H1 (cell line): ENCODE measurements at regions not wholly inside any gene's neighbourhood (a gene's known extent, or its start where the extent isn't known, plus 50 kb on each side); places are given as distances from the start of the nearest gene placed in this dataset.

ENCODE experiments used
- CTCF ChIA-PET: fragments of 300-600 bp; sonication (Branson Sonifier 250); formaldehyde crosslinking; loops from one replicate; lab custom pipeline; 2021; ENCODE audit not compliant: partially characterized antibody; lab: Charles Lee
- POLR2A ChIA-PET: fragments of 300-600 bp; sonication (Branson Sonifier 250); formaldehyde crosslinking; loops from one replicate; lab custom pipeline; 2021; ENCODE audit warnings: inconsistent platforms; ENCODE audit not compliant: partially characterized antibody; lab: Charles Lee
- DNase-seq, 2 experiments: peaks; one replicate each; pipeline versions ENCODE4 v3.0.0 to v3.0.0-alpha.2; 2010 to 2022; ENCODE audit warnings: low spot score in 2 of 2, low read depth in 1 of 2, mixed read lengths in 1 of 2
- FAIRE-seq: peaks from 2 replicates; lab custom pipeline; 2011; peaks lifted over from hg19 to GRCh38; lab: Jason Lieb, UNC
- H2AFZ ChIP-seq: 2 replicates; pipeline ENCODE4 v1.8.1; 2012; ENCODE audit warnings: low read length, inconsistent platforms
- H2AK5ac ChIP-seq: 2 replicates; pipeline ENCODE4 v1.6.1; 2013; ENCODE audit warnings: low read depth, low read length
- H2BK120ac ChIP-seq: replicated peaks from 2 replicates; pipeline ENCODE3; 2013; ENCODE audit warnings: low read depth, low read length, inconsistent platforms
- H2BK12ac ChIP-seq: 2 replicates; pipeline ENCODE4 v1.6.1; 2013; ENCODE audit warnings: low read depth, low read length
- H2BK15ac ChIP-seq: 2 replicates; pipeline ENCODE4 v1.6.1; 2013; ENCODE audit warnings: low read length
- H2BK20ac ChIP-seq: 2 replicates; pipeline ENCODE4 v1.6.1; 2013; ENCODE audit warnings: low read length
- H2BK5ac ChIP-seq: 2 replicates; pipeline ENCODE4 v1.6.1; 2013; ENCODE audit warnings: low read depth, low read length
- H3K14ac ChIP-seq: 2 replicates; pipeline ENCODE4 v1.6.1; 2013; ENCODE audit warnings: inconsistent platforms; ENCODE audit not compliant: insufficient read length
- H3K18ac ChIP-seq: 2 replicates; pipeline ENCODE4 v1.6.1; 2013; ENCODE audit warnings: low read length; ENCODE audit errors: extremely low read depth
- H3K23ac ChIP-seq: 2 replicates; pipeline ENCODE4 v1.6.1; 2013; ENCODE audit warnings: inconsistent platforms; ENCODE audit not compliant: insufficient read length
- H3K23me2 ChIP-seq: 2 replicates; pipeline ENCODE4 v1.6.1; 2013; ENCODE audit warnings: low read depth, low read length
- H3K27ac ChIP-seq: 2 replicates; pipeline ENCODE4 v1.6.1; 2011; ENCODE audit warnings: low read depth, low read length, inconsistent platforms
- H3K27me3 ChIP-seq, 4 experiments: replicated peaks in 1 of 4; 1 replicate in 1 of 4; 2 replicates in 3 of 4; pipeline versions ENCODE4 v1.6.1 to v1.8.1; 2011 to 2013; ENCODE audit warnings: low read length in 3 of 4, mild to moderate bottlenecking in 3 of 4, inconsistent platforms in 2 of 4, mixed read lengths in 2 of 4, moderate library complexity in 1 of 4; ENCODE audit not compliant: control insufficient read depth in 3 of 4, insufficient read depth in 3 of 4; ENCODE audit errors: extremely low read depth in 1 of 4
- H3K36me3 ChIP-seq, 4 experiments: 2 replicates each; pipeline versions ENCODE4 v1.6.1 to v1.8.1; 2011 to 2013; ENCODE audit warnings: mild to moderate bottlenecking in 4 of 4, low read length in 3 of 4, moderate library complexity in 2 of 4, control low read depth in 1 of 4, inconsistent platforms in 1 of 4; ENCODE audit not compliant: insufficient read depth in 4 of 4, control insufficient read depth in 2 of 4
- H3K4ac ChIP-seq: replicated peaks from 2 replicates; pipeline ENCODE3; 2013; ENCODE audit warnings: low read length, low read depth, mixed read lengths, inconsistent platforms; ENCODE audit not compliant: insufficient read length
- H3K4me1 ChIP-seq, 4 experiments: replicated peaks in 1 of 4; 1 replicate in 1 of 4; 2 replicates in 3 of 4; pipeline versions ENCODE4 v1.6.1 to v1.8.1; 2011 to 2013; ENCODE audit warnings: low read length in 3 of 4, inconsistent platforms in 2 of 4, mixed read lengths in 1 of 4; ENCODE audit not compliant: insufficient read depth in 4 of 4, control insufficient read depth in 3 of 4
- H3K4me2 ChIP-seq, 2 experiments: 2 replicates each; pipeline versions ENCODE4 v1.6.1 to v1.8.1; 2011 to 2013; ENCODE audit warnings: low read depth in 2 of 2, low read length in 2 of 2, control low read depth in 1 of 2, inconsistent platforms in 1 of 2, mild to moderate bottlenecking in 1 of 2; ENCODE audit not compliant: insufficient read depth in 1 of 2
- H3K4me3 ChIP-seq, 4 experiments: fragments of 200-600, 300-600 bp in 1 of 4; sonication (generic), shearing (Covaris generic), sonication (Bioruptor Twin) in 1 of 4; 2 replicates each; pipeline versions ENCODE4 v1.5.1 to v1.8.1; 2011 to 2016; ENCODE audit warnings: low read length in 4 of 4, low read depth in 3 of 4, control low read depth in 2 of 4, inconsistent platforms in 2 of 4, mild to moderate bottlenecking in 2 of 4, mixed read lengths in 1 of 4, moderate library complexity in 1 of 4; ENCODE audit not compliant: insufficient read depth in 2 of 4; ENCODE audit errors: extremely low read depth in 1 of 4
- H3K56ac ChIP-seq: replicated peaks from 2 replicates; pipeline ENCODE3; 2013; ENCODE audit warnings: low read depth, mild to moderate bottlenecking, mixed read lengths, low read length, inconsistent platforms; ENCODE audit not compliant: insufficient read length
- H3K79me1 ChIP-seq: 2 replicates; pipeline ENCODE4 v1.6.1; 2013; ENCODE audit warnings: low read depth, low read length, control low read depth
- H3K79me2 ChIP-seq, 2 experiments: 2 replicates each; pipeline versions ENCODE4 v1.6.1 to v1.8.1; 2012 to 2013; ENCODE audit warnings: low read length in 2 of 2, mild to moderate bottlenecking in 2 of 2, inconsistent platforms in 1 of 2; ENCODE audit not compliant: insufficient read depth in 2 of 2, control insufficient read depth in 1 of 2
- H3K9ac ChIP-seq, 4 experiments: replicated peaks in 1 of 4; 1 replicate in 1 of 4; 2 replicates in 3 of 4; pipeline versions ENCODE4 v1.6.1 to v1.8.1; 2011 to 2013; ENCODE audit warnings: low read depth in 3 of 4, low read length in 3 of 4, control low read depth in 2 of 4, mild to moderate bottlenecking in 2 of 4, moderate library complexity in 2 of 4, inconsistent platforms in 1 of 4; ENCODE audit errors: extremely low read depth in 1 of 4
- H3K9me3 ChIP-seq, 2 experiments: 2 replicates each; pipeline versions ENCODE4 v1.6.1 to v1.8.1; 2012 to 2013; ENCODE audit warnings: mild to moderate bottlenecking in 2 of 2, moderate library complexity in 2 of 2, control low read depth in 1 of 2, inconsistent platforms in 1 of 2, low read depth in 1 of 2, low read length in 1 of 2, mixed read lengths in 1 of 2; ENCODE audit not compliant: insufficient read depth in 2 of 2
- H4K20me1 ChIP-seq, 2 experiments: replicated peaks in 1 of 2; 2 replicates each; pipeline versions ENCODE3 to v1.8.1; 2011 to 2013; ENCODE audit warnings: inconsistent platforms in 2 of 2, low read length in 2 of 2, mild to moderate bottlenecking in 1 of 2; ENCODE audit not compliant: insufficient read depth in 2 of 2, control insufficient read depth in 1 of 2
- H4K5ac ChIP-seq: 2 replicates; pipeline ENCODE4 v1.6.1; 2013; ENCODE audit warnings: low read length, low read depth, mixed read lengths, inconsistent platforms; ENCODE audit not compliant: insufficient read length
- H4K8ac ChIP-seq: 2 replicates; pipeline ENCODE4 v1.8.0; 2013; ENCODE audit warnings: mild to moderate bottlenecking, moderate library complexity, low read length, inconsistent platforms; ENCODE audit not compliant: insufficient read depth; ENCODE audit errors: extremely low read depth
- H4K91ac ChIP-seq: replicated peaks from 2 replicates; pipeline ENCODE3; 2013; ENCODE audit warnings: low read length, mixed read lengths, inconsistent platforms; ENCODE audit not compliant: insufficient read length
- CEBPB ChIP-seq: IDR thresholded peaks from 2 replicates; pipeline ENCODE4 v1.6.1; 2012; ENCODE audit warnings: low read depth, low read length
- CHD2 ChIP-seq: IDR thresholded peaks from 2 replicates; pipeline ENCODE4 v1.6.1; 2012; ENCODE audit warnings: low read length, improper control_type of control experiment
- EGR1 ChIP-seq: IDR thresholded peaks from 2 replicates; pipeline ENCODE4 v1.6.1; 2011; ENCODE audit warnings: low read depth, low read length, borderline replicate concordance
- FOSL1 ChIP-seq: IDR thresholded peaks from 2 replicates; pipeline ENCODE4 v1.6.1; 2011; ENCODE audit warnings: mild to moderate bottlenecking, low read depth, low read length, moderate library complexity; ENCODE audit not compliant: insufficient read depth
- JUN ChIP-seq: IDR thresholded peaks from 2 replicates; pipeline ENCODE4 v1.6.1; 2011; ENCODE audit warnings: low read depth, mild to moderate bottlenecking, improper control_type of control experiment, low read length
- KDM4A ChIP-seq: IDR thresholded peaks from one replicate; pipeline ENCODE4 v1.7.1; 2012; ENCODE audit warnings: low read depth, mild to moderate bottlenecking, moderate library complexity, low read length, inconsistent platforms; ENCODE audit not compliant: severe bottlenecking
- POLR2A ChIP-seq, 2 experiments: IDR thresholded peaks; 1 replicate in 1 of 2; 2 replicates in 1 of 2; pipeline ENCODE4 v1.6.1; 2011; ENCODE audit warnings: low read depth in 2 of 2, low read length in 2 of 2, mild to moderate bottlenecking in 2 of 2; ENCODE audit errors: control extremely low read depth in 1 of 2
- RAD21 ChIP-seq, 2 experiments: IDR thresholded peaks in 1 of 2; conservative IDR thresholded peaks in 1 of 2; 2 replicates each; pipeline ENCODE4 v1.6.1; 2011; ENCODE audit warnings: low read depth in 2 of 2, low read length in 2 of 2, improper control_type of control experiment in 1 of 2, inconsistent platforms in 1 of 2, mild to moderate bottlenecking in 1 of 2, moderate library complexity in 1 of 2
- SIN3A ChIP-seq, 2 experiments: IDR thresholded peaks in 1 of 2; conservative IDR thresholded peaks in 1 of 2; 2 replicates each; pipeline ENCODE4 v1.6.1; 2011 to 2012; ENCODE audit warnings: low read length in 2 of 2, improper control_type of control experiment in 1 of 2, low read depth in 1 of 2, mild to moderate bottlenecking in 1 of 2
- TBP ChIP-seq: IDR thresholded peaks from 2 replicates; pipeline ENCODE4 v1.6.1; 2011; ENCODE audit warnings: low read depth, low read length, improper control_type of control experiment
- TEAD4 ChIP-seq: IDR thresholded peaks from 2 replicates; pipeline ENCODE4 v1.6.1; 2012; ENCODE audit warnings: low read depth, low read length, inconsistent platforms, mixed read lengths
- YY1 ChIP-seq: IDR thresholded peaks from 2 replicates; pipeline ENCODE4 v1.6.1; 2011; ENCODE audit warnings: low read depth, mild to moderate bottlenecking, low read length
- WGBS, 2 experiments: shearing (Covaris generic) in 1 of 2; methylation state at CpG; one replicate each; pipeline versions ENCODE4 v1.1.6 to v1.1.7; 2013 to 2015; ENCODE audit warnings: low lambda C conversion rate in 2 of 2, mixed read lengths in 2 of 2, inconsistent platforms in 1 of 2, low coverage in 1 of 2, missing lambda C conversion rate in 1 of 2; ENCODE audit not compliant: insufficient replicate concordance in 2 of 2, insufficient coverage in 1 of 2, insufficient read length in 1 of 2; ENCODE audit errors: extremely low coverage in 1 of 2, missing lambda C conversion rate in 1 of 2; 5-methylcytosine and 5-hydroxymethylcytosine counted together

GRCh38 chr1:213830371-213830770 lies 157.4 kb upstream of the PROX1 start:
- Histone ChIP-seq H3K4me3 (no peak overlapping the region), H2BK15ac (no peak overlapping the region), H3K9me3 (peaks cover 6% of the 10 kb centered on the region in 2 experiments; a peak in 2 of 4 replicates), H4K5ac (no peak overlapping the region), H3K14ac (no peak overlapping the region), H3K9ac (no peak overlapping the region), H2BK5ac (no peak overlapping the region), H2AK5ac (no peak overlapping the region), H3K4me2 (0 out of 4 replicates have a peak overlapping the region, but pooled peaks of 1 of the 2 experiments have one; percentile 20), H2AFZ (no peak overlapping the region), H3K4me1 (peaks cover 0 to 4% (median 0%) of the 10 kb centered on the region in 4 experiments; a peak in 1 of 7 replicates), H2BK12ac (no peak overlapping the region), H4K20me1 (no peaks in the 10 kb centered on the region), H3K27ac (no peak overlapping the region), H3K23ac (no peak overlapping the region), H3K23me2 (no peaks in the 10 kb centered on the region), H3K79me1 (no peaks in the 10 kb centered on the region), H2BK120ac (no peak overlapping the region), H3K27me3 (no peaks in the 10 kb centered on the region), H2BK20ac (no peak overlapping the region), H4K8ac (no peak overlapping the region), H3K4ac (no peak overlapping the region), H3K56ac (no peak overlapping the region), H3K36me3 (no peaks in the 10 kb centered on the region), H3K18ac (no peak overlapping the region), H4K91ac (no peak overlapping the region), H3K79me2 (no peaks in the 10 kb centered on the region)
- DNase-seq (no peak), FAIRE-seq (no peak)
- TF ChIP-seq TEAD4 (no peak), POLR2A (IDR thresholded peaks at IDR 0.05; ENCODE audit: control extremely low read depth in 1 of 2, low read depth in 2 of 2, low read length in 2 of 2) (no peak), YY1 (no peak), KDM4A (no peak), CHD2 (no peak), SIN3A (conservative IDR thresholded peaks at IDR 0.05 in 1 of 2, IDR thresholded peaks at IDR 0.05 in 1 of 2; ENCODE audit: low read depth in 1 of 2, low read length in 2 of 2) (no peak), CEBPB (no peak), JUN (no peak), FOSL1 (no peak), EGR1 (no peak), RAD21 (IDR thresholded peaks at IDR 0.05 in 1 of 2, conservative IDR thresholded peaks at IDR 0.05 in 1 of 2; ENCODE audit: low read depth in 2 of 2, low read length in 2 of 2) (no peak), TBP (no peak)
- WGBS, 2 experiments = 62% methylated on average over 6 of the region's 6 CpGs; no CpG with 5 or more reads in 1 of the 2 experiments
- CTCF ChIA-PET = interaction anchor here (0.6 kb wide), 1 partner anchor 281 kb away, joined by 3 read pairs; no protein-coding TSS in a partner anchor
- POLR2A ChIA-PET = interaction anchor here (0.6 kb wide), 1 partner anchor 12 kb away, joined by 5 read pairs; no protein-coding TSS in a partner anchor
